Parathyroid adenoma (tissue), 2 donors: ENCODE measurements at regions not wholly inside any gene's neighbourhood (a gene's known extent, or its start where the extent isn't known, plus 50 kb on each side); places are given as distances from the start of the nearest gene placed in this dataset.

Source experiments
- H2AFZ ChIP-seq: fragments of 300-600 bp; sonication (generic); one replicate; pipeline ENCODE4 v1.7.0; 2017; ENCODE audit warnings: antibody characterized with exemption, mild to moderate bottlenecking
- H3K27ac ChIP-seq: fragments of 300-600 bp; sonication (generic); one replicate; pipeline ENCODE4 v1.7.0; 2017
- H3K27me3 ChIP-seq: fragments of 300-600 bp; sonication (generic); one replicate; pipeline ENCODE4 v1.7.0; 2017; ENCODE audit warnings: low read length; ENCODE audit not compliant: control insufficient read depth, insufficient read depth
- H3K36me3 ChIP-seq: fragments of 300-600 bp; sonication (generic); one replicate; pipeline ENCODE4 v1.7.0; 2017; ENCODE audit warnings: low read length; ENCODE audit not compliant: control insufficient read depth, insufficient read depth
- H3K4me1 ChIP-seq: fragments of 300-600 bp; sonication (generic); one replicate; pipeline ENCODE4 v1.7.0; 2017; ENCODE audit warnings: control low read depth
- H3K4me2 ChIP-seq: fragments of 300-600 bp; sonication (generic); one replicate; pipeline ENCODE4 v1.7.0; 2017; ENCODE audit warnings: low read length
- H3K4me3 ChIP-seq: fragments of 300-600 bp; sonication (generic); one replicate; pipeline ENCODE4 v1.7.0; 2017; ENCODE audit warnings: low read depth, low read length
- H3K79me2 ChIP-seq: fragments of 300-600 bp; sonication (generic); one replicate; pipeline ENCODE4 v1.7.0; 2017; ENCODE audit warnings: control low read depth
- H3K9ac ChIP-seq: fragments of 300-600 bp; sonication (generic); one replicate; pipeline ENCODE4 v1.7.0; 2017; ENCODE audit warnings: mild to moderate bottlenecking
- H3K9me3 ChIP-seq: fragments of 300-600 bp; sonication (generic); one replicate; pipeline ENCODE4 v1.7.0; 2017; ENCODE audit warnings: low read length; ENCODE audit not compliant: control insufficient read depth
- TF ChIP-seq, protein P1 (sequence below): fragments of 300-600 bp; sonication (generic); IDR thresholded peaks from one replicate; pipeline ENCODE4 v1.7.0; 2017; ENCODE audit warnings: antibody characterized with exemption, mild to moderate bottlenecking
- donor health status: primary hyperparathyroidism.

DNA sequence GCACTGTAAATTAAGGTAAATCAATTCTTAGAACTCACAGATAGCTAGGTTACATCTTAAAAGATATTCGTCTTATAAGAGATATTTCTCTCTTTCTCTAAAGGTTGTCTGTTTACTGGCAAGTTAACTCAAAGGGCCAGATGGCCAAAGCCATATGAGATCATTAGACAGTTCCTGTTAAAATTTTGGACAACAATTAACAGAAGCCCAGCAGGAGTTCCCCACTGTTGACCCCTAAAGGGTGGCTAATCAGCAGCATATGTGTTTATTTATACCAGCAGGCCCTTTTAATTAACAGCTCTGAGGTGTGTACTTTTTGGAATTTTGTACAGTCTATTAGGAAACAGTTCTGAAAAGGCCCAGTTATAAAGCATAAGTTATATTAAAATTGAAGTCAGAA is 245.8 kb downstream of the LIG4 start:
- TF ChIP-seq, protein P1, sequence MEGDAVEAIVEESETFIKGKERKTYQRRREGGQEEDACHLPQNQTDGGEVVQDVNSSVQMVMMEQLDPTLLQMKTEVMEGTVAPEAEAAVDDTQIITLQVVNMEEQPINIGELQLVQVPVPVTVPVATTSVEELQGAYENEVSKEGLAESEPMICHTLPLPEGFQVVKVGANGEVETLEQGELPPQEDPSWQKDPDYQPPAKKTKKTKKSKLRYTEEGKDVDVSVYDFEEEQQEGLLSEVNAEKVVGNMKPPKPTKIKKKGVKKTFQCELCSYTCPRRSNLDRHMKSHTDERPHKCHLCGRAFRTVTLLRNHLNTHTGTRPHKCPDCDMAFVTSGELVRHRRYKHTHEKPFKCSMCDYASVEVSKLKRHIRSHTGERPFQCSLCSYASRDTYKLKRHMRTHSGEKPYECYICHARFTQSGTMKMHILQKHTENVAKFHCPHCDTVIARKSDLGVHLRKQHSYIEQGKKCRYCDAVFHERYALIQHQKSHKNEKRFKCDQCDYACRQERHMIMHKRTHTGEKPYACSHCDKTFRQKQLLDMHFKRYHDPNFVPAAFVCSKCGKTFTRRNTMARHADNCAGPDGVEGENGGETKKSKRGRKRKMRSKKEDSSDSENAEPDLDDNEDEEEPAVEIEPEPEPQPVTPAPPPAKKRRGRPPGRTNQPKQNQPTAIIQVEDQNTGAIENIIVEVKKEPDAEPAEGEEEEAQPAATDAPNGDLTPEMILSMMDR, result no peak
- Histone ChIP-seq H3K79me2 (no peaks in the 10 kb centered on the region), H3K4me3 (no peak overlapping the region), H3K9ac (no peak overlapping the region), H3K4me1 (no peaks in the 10 kb centered on the region), H3K27me3 (no peaks in the 10 kb centered on the region), H2AFZ (no peak overlapping the region), H3K27ac (no peak overlapping the region), H3K9me3 (no peaks in the 10 kb centered on the region), H3K36me3 (no peaks in the 10 kb centered on the region), H3K4me2 (no peak overlapping the region)

DNA sequence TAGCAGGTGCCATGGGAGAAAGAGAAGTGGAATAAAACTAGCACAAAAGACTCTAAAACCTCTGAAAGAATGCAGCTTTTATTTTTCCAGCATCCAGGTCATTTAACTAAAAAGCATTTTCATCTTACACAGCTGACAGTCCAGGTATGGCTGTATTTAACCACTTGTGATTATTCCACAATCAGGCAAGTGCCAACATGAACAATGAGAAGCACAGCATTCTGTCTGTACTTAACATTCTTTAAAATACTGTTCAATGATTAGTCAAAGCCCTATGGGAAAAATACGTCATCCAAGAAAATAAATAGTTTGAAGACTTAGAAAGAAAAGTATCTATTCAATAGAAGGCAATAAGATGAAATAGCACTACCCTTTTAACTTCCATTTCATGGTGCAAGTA is 246.9 kb downstream of the LIG4 start:
- no peaks in the 10 kb centered on the region for H3K9me3 ChIP-seq
- no peak overlapping the region for H3K9ac ChIP-seq
- no peak overlapping the region for H3K4me2 ChIP-seq
- no peaks in the 10 kb centered on the region for H3K4me1 ChIP-seq
- no peak overlapping the region for H3K27ac ChIP-seq
- H2AFZ ChIP-seq, result no peak overlapping the region
- no peaks in the 10 kb centered on the region for H3K79me2 ChIP-seq
- TF ChIP-seq, protein P1, result no peak
- H3K4me3 ChIP-seq, result no peak overlapping the region
- H3K36me3 ChIP-seq, result no peaks in the 10 kb centered on the region
- no peaks in the 10 kb centered on the region for H3K27me3 ChIP-seq

DNA sequence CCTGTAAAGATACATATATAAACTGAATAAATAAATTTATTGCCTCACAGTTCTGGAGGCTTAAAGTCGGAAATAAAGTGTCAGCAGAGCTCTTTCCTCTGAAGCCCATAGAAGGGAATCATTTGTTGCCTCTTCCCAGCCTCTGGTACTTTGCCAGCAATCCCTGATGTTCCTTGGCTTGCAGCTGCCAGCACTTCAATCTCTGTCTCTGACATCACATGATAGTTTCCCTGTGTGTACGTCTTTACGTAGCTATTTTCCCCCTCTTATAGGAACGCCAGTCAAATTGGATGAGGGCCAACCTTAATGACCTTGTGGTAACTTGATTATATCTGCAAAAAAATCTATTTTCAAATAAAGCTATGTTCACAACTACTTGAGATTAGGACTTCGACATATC is 250.9 kb downstream of the LIG4 start:
- no peak overlapping the region for H3K4me2 ChIP-seq
- no peaks in the 10 kb centered on the region for H3K27me3 ChIP-seq
- H2AFZ ChIP-seq, result no peak overlapping the region
- TF ChIP-seq, protein P1, result no peak
- no peaks in the 10 kb centered on the region for H3K4me1 ChIP-seq
- no peak overlapping the region for H3K9ac ChIP-seq
- H3K27ac ChIP-seq, result no peak overlapping the region
- no peaks in the 10 kb centered on the region for H3K79me2 ChIP-seq
- no peak overlapping the region for H3K4me3 ChIP-seq
- H3K9me3 ChIP-seq, result no peaks in the 10 kb centered on the region
- no peaks in the 10 kb centered on the region for H3K36me3 ChIP-seq

DNA sequence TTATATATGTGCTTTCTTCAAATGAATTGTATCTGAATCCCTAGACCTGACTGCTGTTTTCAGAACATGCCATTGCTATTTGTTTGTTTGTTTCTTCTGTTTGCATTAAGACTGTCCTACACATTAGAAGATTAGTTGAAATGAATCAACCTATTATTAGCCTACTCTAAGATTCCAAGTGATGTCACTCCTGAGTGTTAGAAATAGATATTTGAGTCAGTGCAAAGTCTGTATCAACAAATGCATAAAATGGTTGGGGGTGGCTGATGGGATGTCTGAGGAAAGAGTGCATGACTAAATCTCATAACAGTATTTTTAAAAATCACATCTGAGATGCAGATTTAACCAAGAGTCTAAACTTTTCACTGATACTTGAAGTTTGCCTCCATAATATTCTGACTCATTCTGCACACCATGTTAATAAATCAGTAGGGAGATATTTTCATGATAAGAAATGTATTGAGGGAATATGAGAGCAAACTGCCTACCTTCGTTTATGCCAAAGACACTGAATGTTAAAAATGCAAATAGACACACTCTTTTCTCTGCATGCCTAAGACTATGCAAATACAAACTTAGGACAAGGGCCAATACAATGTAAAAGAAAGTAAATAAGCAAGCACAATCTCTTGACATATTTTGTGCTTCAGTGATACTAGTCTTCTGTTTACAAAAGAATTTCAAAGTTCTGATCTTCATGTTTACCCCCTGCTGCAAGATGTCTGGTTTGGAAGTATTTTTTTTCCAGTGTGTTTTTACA is 253.3 kb downstream of the LIG4 start:
- H3K9ac ChIP-seq, result no peak overlapping the region

More for the DNA sequence above, 253.3 kb downstream of the LIG4 start:
- Histone ChIP-seq H3K27me3 (no peaks in the 10 kb centered on the region), H3K4me2 (no peak overlapping the region), H3K9me3 (no peaks in the 10 kb centered on the region), H3K79me2 (no peaks in the 10 kb centered on the region), H3K36me3 (no peaks in the 10 kb centered on the region), H3K27ac (no peak overlapping the region), H3K4me3 (no peak overlapping the region), H3K4me1 (no peaks in the 10 kb centered on the region), H2AFZ (no peak overlapping the region)
- TF ChIP-seq, protein P1, result no peak
